ENCODE measurements at regions not wholly inside any gene's neighbourhood (a gene's known extent, or its start where the extent isn't known, plus 50 kb on each side); places are given as distances from the start of the nearest gene placed in this dataset.

DNA sequence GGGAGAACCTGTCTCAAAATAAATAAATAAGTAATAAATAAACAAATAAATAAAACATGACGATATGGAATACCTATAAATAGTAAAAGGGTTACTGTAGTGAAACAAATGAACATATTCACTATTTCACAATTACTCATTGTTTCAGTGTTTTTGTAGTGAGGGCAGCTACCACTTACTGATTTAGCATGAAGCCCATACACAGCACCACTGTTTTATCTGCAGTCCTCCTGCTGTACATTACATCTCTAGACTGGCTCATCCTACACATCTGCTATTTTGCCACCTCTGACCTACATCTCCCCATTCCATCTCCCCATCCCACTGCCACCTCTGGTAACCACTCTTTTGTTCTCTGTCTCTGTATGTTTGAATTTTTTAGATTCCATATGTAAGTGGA lies 332.7 kb upstream of the SMIM21 start:
- no peaks in the 10 kb centered on the region for H3K27me3 ChIP-seq (ENCODE audit: low read length)
- H3K36me3 ChIP-seq (ENCODE audit: low read length) = no peaks in the 10 kb centered on the region
- H3K79me2 ChIP-seq (ENCODE audit: insufficient read depth, low read length) = no peaks in the 10 kb centered on the region
- H3K9me2 ChIP-seq (replicated peaks; ENCODE audit: insufficient read depth, low read length) = no peaks in the 10 kb centered on the region
- no peaks in the 10 kb centered on the region for H3K9me3 ChIP-seq (ENCODE audit: insufficient read depth, low read length)
- H3K4me3 ChIP-seq (ENCODE audit: insufficient read depth, low read length, poor library complexity, severe bottlenecking) = no peak overlapping the region
- no peak overlapping the region for H3K9ac ChIP-seq (ENCODE audit: low read length)
- no peaks in the 10 kb centered on the region for H4K20me1 ChIP-seq (ENCODE audit: low read depth, low read length)
- H3F3A ChIP-seq (ENCODE audit: insufficient read depth) = no peaks in the 10 kb centered on the region
- H2AFZ ChIP-seq (ENCODE audit: low read depth, low read length, severe bottlenecking) = no peak overlapping the region
- TF ChIP-seq, protein P1, sequence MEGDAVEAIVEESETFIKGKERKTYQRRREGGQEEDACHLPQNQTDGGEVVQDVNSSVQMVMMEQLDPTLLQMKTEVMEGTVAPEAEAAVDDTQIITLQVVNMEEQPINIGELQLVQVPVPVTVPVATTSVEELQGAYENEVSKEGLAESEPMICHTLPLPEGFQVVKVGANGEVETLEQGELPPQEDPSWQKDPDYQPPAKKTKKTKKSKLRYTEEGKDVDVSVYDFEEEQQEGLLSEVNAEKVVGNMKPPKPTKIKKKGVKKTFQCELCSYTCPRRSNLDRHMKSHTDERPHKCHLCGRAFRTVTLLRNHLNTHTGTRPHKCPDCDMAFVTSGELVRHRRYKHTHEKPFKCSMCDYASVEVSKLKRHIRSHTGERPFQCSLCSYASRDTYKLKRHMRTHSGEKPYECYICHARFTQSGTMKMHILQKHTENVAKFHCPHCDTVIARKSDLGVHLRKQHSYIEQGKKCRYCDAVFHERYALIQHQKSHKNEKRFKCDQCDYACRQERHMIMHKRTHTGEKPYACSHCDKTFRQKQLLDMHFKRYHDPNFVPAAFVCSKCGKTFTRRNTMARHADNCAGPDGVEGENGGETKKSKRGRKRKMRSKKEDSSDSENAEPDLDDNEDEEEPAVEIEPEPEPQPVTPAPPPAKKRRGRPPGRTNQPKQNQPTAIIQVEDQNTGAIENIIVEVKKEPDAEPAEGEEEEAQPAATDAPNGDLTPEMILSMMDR (IDR thresholded peaks at IDR 0.05; ENCODE audit: insufficient read depth, low read length, poor library complexity, severe bottlenecking) = no peak
- no peak for TF ChIP-seq EZH2phosphoT487 (conservative IDR thresholded peaks at IDR 0.05; ENCODE audit: low read length)
- H3K4me2 ChIP-seq (ENCODE audit: low read depth, low read length, poor library complexity, severe bottlenecking) = no peak overlapping the region
- no peak overlapping the region for H3K27ac ChIP-seq (ENCODE audit: low read depth, low read length)

GRCh38 chr18:75757951-75758350 lies 330.4 kb upstream of the SMIM21 start:
- no peaks in the 10 kb centered on the region for H3F3A ChIP-seq (ENCODE audit: insufficient read depth)
- no peak overlapping the region for H3K9ac ChIP-seq (ENCODE audit: low read length)
- H3K27me3 ChIP-seq (ENCODE audit: low read length) = no peaks in the 10 kb centered on the region
- H3K9me3 ChIP-seq (ENCODE audit: insufficient read depth, low read length) = no peaks in the 10 kb centered on the region
- H3K9me2 ChIP-seq (replicated peaks; ENCODE audit: insufficient read depth, low read length) = no peaks in the 10 kb centered on the region
- no peak overlapping the region for H3K4me3 ChIP-seq (ENCODE audit: insufficient read depth, low read length, poor library complexity, severe bottlenecking)
- H3K4me2 ChIP-seq (ENCODE audit: low read depth, low read length, poor library complexity, severe bottlenecking) = no peak overlapping the region
- no peaks in the 10 kb centered on the region for H4K20me1 ChIP-seq (ENCODE audit: low read depth, low read length)
- no peak overlapping the region for H2AFZ ChIP-seq (ENCODE audit: low read depth, low read length, severe bottlenecking)
- no peaks in the 10 kb centered on the region for H3K36me3 ChIP-seq (ENCODE audit: low read length)
- H3K79me2 ChIP-seq (ENCODE audit: insufficient read depth, low read length) = no peaks in the 10 kb centered on the region
- no peak overlapping the region for H3K27ac ChIP-seq (ENCODE audit: low read depth, low read length)
- TF ChIP-seq EZH2phosphoT487 (conservative IDR thresholded peaks at IDR 0.05; ENCODE audit: low read length) = no peak
- TF ChIP-seq, protein P1 (IDR thresholded peaks at IDR 0.05; ENCODE audit: insufficient read depth, low read length, poor library complexity, severe bottlenecking) = no peak

DNA sequence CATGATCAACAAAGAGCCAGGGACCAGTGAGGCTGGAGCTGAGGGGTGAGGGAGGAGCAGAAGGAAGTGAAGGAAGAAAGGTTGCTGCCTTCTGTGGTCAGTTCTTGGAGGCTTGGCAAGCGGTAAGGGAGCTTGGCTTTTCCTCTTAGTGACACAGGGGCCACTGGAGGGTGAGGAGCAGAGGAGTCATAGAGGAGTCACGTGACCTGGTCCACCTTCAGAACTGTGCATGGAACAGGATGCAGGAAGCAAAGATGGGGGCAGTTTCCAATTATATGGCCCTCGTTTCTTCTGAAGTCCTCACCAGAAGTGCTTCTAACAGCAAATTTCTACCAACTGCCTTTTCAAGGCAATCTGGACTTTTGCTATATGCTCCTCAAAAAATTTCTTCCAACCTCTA lies 326.9 kb upstream of the SMIM21 start:
- no peaks in the 10 kb centered on the region for H4K20me1 ChIP-seq (ENCODE audit: low read depth, low read length)
- no peaks in the 10 kb centered on the region for H3K27me3 ChIP-seq (ENCODE audit: low read length)
- H3F3A ChIP-seq (ENCODE audit: insufficient read depth) = no peaks in the 10 kb centered on the region
- H3K4me2 ChIP-seq (ENCODE audit: low read depth, low read length, poor library complexity, severe bottlenecking) = no peak overlapping the region
- TF ChIP-seq EZH2phosphoT487 (conservative IDR thresholded peaks at IDR 0.05; ENCODE audit: low read length) = no peak
- TF ChIP-seq, protein P1 (IDR thresholded peaks at IDR 0.05; ENCODE audit: insufficient read depth, low read length, poor library complexity, severe bottlenecking) = no peak
- no peaks in the 10 kb centered on the region for H3K9me2 ChIP-seq (replicated peaks; ENCODE audit: insufficient read depth, low read length)
- no peaks in the 10 kb centered on the region for H3K9me3 ChIP-seq (ENCODE audit: insufficient read depth, low read length)
- no peak overlapping the region for H3K9ac ChIP-seq (ENCODE audit: low read length)
- no peaks in the 10 kb centered on the region for H3K36me3 ChIP-seq (ENCODE audit: low read length)
- H2AFZ ChIP-seq (ENCODE audit: low read depth, low read length, severe bottlenecking) = no peak overlapping the region
- H3K4me3 ChIP-seq (ENCODE audit: insufficient read depth, low read length, poor library complexity, severe bottlenecking) = no peak overlapping the region
- no peak overlapping the region for H3K27ac ChIP-seq (ENCODE audit: low read depth, low read length)
- no peaks in the 10 kb centered on the region for H3K79me2 ChIP-seq (ENCODE audit: insufficient read depth, low read length)
